ENCODE measurements at regions not wholly inside any gene's neighbourhood (a gene's known extent, or its start where the extent isn't known, plus 50 kb on each side); places are given as distances from the start of the nearest gene placed in this dataset.

- TF ChIP-seq, protein P1, sequence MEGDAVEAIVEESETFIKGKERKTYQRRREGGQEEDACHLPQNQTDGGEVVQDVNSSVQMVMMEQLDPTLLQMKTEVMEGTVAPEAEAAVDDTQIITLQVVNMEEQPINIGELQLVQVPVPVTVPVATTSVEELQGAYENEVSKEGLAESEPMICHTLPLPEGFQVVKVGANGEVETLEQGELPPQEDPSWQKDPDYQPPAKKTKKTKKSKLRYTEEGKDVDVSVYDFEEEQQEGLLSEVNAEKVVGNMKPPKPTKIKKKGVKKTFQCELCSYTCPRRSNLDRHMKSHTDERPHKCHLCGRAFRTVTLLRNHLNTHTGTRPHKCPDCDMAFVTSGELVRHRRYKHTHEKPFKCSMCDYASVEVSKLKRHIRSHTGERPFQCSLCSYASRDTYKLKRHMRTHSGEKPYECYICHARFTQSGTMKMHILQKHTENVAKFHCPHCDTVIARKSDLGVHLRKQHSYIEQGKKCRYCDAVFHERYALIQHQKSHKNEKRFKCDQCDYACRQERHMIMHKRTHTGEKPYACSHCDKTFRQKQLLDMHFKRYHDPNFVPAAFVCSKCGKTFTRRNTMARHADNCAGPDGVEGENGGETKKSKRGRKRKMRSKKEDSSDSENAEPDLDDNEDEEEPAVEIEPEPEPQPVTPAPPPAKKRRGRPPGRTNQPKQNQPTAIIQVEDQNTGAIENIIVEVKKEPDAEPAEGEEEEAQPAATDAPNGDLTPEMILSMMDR (IDR thresholded peaks at IDR 0.05): no peak
- TF ChIP-seq POLR2AphosphoS5 (IDR thresholded peaks at IDR 0.05) (no peak), POLR2A (IDR thresholded peaks at IDR 0.05) (no peak)
Measured at GRCh38 chr4:35201403-35201802, 1042.9 kb downstream of the ARAP2 start.
